Coronary artery (tissue), 2 donors: ENCODE measurements at regions not wholly inside any gene's neighbourhood (a gene's known extent, or its start where the extent isn't known, plus 50 kb on each side); places are given as distances from the start of the nearest gene placed in this dataset.
A peak's percentile ranks its signal among the peaks of the same experiment; 100 is the strongest.

ENCODE experiments used
- DNase-seq: peaks from one replicate; pipeline ENCODE4 v3.0.0-alpha.2; 2017; ENCODE audit warnings: low spot score
- H3K27ac ChIP-seq, 2 donors: fragments of 200-600 bp; sonication (generic); one replicate each; pipeline ENCODE4 v1.5.1; 2016 to 2019
- H3K4me3 ChIP-seq: fragments of 200-600 bp; sonication (generic); 2 replicates; pipeline ENCODE4 v1.5.1; 2016; ENCODE audit warnings: mild to moderate bottlenecking, moderate library complexity
- CTCF ChIP-seq: fragments of 200-600 bp; sonication (generic); IDR thresholded peaks from one replicate; pipeline ENCODE4 v1.5.1; 2019; ENCODE audit warnings: antibody characterized with exemption

- no peak for DNase-seq
- TF ChIP-seq CTCF = no peak
Measured at GRCh38 chr18:27609221-27609620, 424.1 kb upstream of the CHST9 start.

GRCh38 chr18:27608742-27609141 is 423.6 kb upstream of the CHST9 start:
- Histone ChIP-seq H3K4me3 (no peak overlapping the region), H3K27ac (no peak overlapping the region)
- no peak for DNase-seq
- no peak for TF ChIP-seq CTCF

More at GRCh38 chr18:27609221-27609620, 424.1 kb upstream of the CHST9 start:
- Histone ChIP-seq H3K4me3 (no peak overlapping the region), H3K27ac (no peak overlapping the region)

GRCh38 chr18:27608174-27608573 is 423.1 kb upstream of the CHST9 start:
- TF ChIP-seq CTCF = no peak
- no peak for DNase-seq
- Histone ChIP-seq H3K4me3 (no peak overlapping the region), H3K27ac (no peak overlapping the region)

- TF ChIP-seq CTCF = no peak
- DNase-seq = no peak
Measured at GRCh38 chr18:27606741-27607140, 421.6 kb upstream of the CHST9 start.

GRCh38 chr18:27605107-27605834 is 420.2 kb upstream of the CHST9 start:
- H3K27ac ChIP-seq = no peak overlapping the region
- peak; percentile 55 for TF ChIP-seq CTCF
- no peak for DNase-seq
- H3K4me3 ChIP-seq = no peak overlapping the region

More at GRCh38 chr18:27606741-27607140, 421.6 kb upstream of the CHST9 start:
- no peak overlapping the region for H3K27ac ChIP-seq
- H3K4me3 ChIP-seq = no peak overlapping the region

GRCh38 chr18:27604583-27604982 is 419.5 kb upstream of the CHST9 start:
- no peak overlapping the region for H3K4me3 ChIP-seq
- no peak for TF ChIP-seq CTCF
- no peak for DNase-seq
- no peak overlapping the region for H3K27ac ChIP-seq

- TF ChIP-seq CTCF = no peak
- H3K4me3 ChIP-seq = no peak overlapping the region
- no peak for DNase-seq
- no peak overlapping the region for H3K27ac ChIP-seq
Measured at GRCh38 chr18:27602092-27602491, 417.0 kb upstream of the CHST9 start.
